ENCODE measurements at regions not wholly inside any gene's neighbourhood (a gene's known extent, or its start where the extent isn't known, plus 50 kb on each side); places are given as distances from the start of the nearest gene placed in this dataset.
A peak's percentile ranks its signal among the peaks of the same experiment; 100 is the strongest.
"Not testable (repeated sequence)": the region's sequence is repeated elsewhere in the genome, so short reads cannot be mapped to it uniquely, and the experiment has no call there.

DNA sequence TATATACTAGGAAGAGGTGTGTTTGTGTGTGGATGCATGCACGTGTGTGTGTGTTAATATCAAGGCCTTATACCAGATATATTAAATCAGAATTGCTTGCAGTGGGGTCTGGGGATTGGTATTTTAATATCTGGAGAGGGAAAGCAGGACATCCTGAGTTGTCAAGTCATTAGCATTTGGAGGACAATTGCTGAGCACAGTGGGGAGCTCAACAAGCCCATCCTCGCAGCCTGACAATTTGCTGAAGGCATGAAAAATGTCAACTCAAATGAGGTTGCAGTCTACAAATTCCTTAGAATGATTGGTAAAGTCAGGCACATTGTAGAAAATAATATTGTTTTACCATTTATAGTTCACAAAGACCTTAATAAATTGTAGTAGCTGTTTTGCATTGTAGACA, 627.4 kb downstream of the LRRC70 start:
- 0 to 50% (median 8%) methylated on average over 1 to 2 of the region's 2 CpGs; no CpG with 5 or more reads in 3 of the 10 experiments for WGBS, 10 experiments
- Histone ChIP-seq H3K4me3 (no peak overlapping the region), H3K4me1 (replicated peaks in 1 of 2) (peaks cover 7 to 19% of the 10 kb centered on the region in 2 donors), H3K27ac (no peak overlapping the region)
- ATAC-seq (replicated peaks in 6 of 8), result no peak
- in situ Hi-C loops (cut with MboI; ENCODE audit: low pct_unique_long_range_greater_than_20kb in 2 of 9, low sequenced_read_pairs in 9 of 9, unreplicated experiment in 9 of 9), result no loop called here

DNA sequence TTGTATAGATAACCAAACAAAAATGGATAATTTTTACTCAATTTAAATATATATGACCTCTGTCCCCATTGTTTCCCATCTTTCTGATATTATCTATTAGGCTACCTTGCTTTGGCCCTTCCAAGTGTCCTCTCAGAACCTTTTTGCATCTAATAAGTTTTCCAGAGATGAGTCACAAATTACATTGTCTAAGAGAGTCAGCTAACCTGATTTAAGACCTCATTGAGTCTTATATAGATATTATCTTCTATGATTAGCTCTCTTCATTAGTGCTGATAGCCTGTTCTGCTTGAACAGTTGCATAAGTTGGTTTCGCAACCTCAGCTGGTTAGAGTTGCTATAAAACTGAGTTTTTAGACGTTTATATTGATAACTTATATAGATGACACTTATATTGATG, 623.1 kb downstream of the LRRC70 start:
- no peak overlapping the region for H3K4me3 ChIP-seq
- 4 to 86% (median 50%) methylated on average over 1 to 2 of the region's 2 CpGs; no CpG with 5 or more reads in 1 of the 10 experiments for WGBS, 10 experiments
- H3K4me1 ChIP-seq (replicated peaks in 1 of 2), result peaks cover 5 to 8% of the 10 kb centered on the region in 2 donors
- in situ Hi-C loops (cut with MboI; ENCODE audit: low pct_unique_long_range_greater_than_20kb in 2 of 9, low sequenced_read_pairs in 9 of 9, unreplicated experiment in 9 of 9), result no loop called here
- no peak overlapping the region for H3K27ac ChIP-seq
- ATAC-seq (replicated peaks in 6 of 8), result peak in 2 of 8 experiments; percentile 22 to 31

DNA sequence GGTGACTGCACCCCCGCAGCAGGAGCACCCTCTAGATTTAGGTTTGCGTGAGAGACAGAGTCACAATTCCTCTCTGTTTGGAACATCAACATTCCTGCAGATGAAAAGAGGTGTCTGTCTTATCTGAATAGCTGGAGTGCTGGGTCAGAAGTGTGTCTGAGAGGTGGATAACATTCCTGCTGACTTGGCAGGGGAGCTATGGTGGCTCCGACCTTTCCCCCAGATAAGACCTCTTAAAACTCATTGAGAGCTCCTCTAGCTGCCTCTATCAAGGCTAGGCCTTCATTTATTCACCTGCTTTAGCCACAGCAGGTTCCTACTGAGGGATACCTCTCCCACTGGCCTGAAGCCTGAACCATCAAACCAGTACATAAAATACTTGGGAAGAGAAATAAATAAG, 615.5 kb downstream of the LRRC70 start:
- in situ Hi-C loops (cut with MboI; ENCODE audit: low pct_unique_long_range_greater_than_20kb in 2 of 9, low sequenced_read_pairs in 9 of 9, unreplicated experiment in 9 of 9), result no loop called here
- 22 to 88% (median 70%) methylated on average over 1 to 2 of the region's 3 CpGs; no CpG with 5 or more reads in 6 of the 10 experiments for WGBS, 10 experiments
- Histone ChIP-seq H3K4me1 (replicated peaks in 1 of 2) (no peaks in the 10 kb centered on the region), H3K4me3 (no peak overlapping the region), H3K27ac (no peak overlapping the region)
- ATAC-seq (replicated peaks in 6 of 8), result no peak

DNA sequence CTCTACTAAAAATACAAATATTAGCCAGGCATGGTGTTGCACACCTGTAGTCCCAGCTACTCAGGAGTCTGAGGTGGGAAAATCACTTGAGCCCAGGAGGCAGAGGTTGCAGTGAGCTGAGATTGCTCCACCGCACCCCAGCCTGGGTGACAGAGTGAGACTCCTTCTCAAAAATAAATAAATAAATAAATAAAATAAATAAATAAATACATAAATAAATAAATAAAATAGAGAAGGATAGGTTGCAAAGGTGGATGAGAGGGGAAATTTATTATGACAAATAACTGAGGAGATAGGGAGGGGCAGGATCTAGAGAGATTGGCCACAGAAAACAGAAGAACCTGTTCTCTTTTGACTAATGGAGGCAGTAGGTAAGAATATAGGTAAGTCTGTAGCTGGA, 601.6 kb downstream of the LRRC70 start:
- H3K27ac ChIP-seq; H3K4me3 ChIP-seq; H3K4me1 ChIP-seq (replicated peaks in 1 of 2); in situ Hi-C loops (cut with MboI; ENCODE audit: low pct_unique_long_range_greater_than_20kb in 2 of 9, low sequenced_read_pairs in 9 of 9, unreplicated experiment in 9 of 9); ATAC-seq (replicated peaks in 6 of 8): not testable (repeated sequence)
- 0 to 100% (median 90%) methylated on average over 1 of the region's 1 CpG; no CpG with 5 or more reads in 3 of the 10 experiments for WGBS, 10 experiments

DNA sequence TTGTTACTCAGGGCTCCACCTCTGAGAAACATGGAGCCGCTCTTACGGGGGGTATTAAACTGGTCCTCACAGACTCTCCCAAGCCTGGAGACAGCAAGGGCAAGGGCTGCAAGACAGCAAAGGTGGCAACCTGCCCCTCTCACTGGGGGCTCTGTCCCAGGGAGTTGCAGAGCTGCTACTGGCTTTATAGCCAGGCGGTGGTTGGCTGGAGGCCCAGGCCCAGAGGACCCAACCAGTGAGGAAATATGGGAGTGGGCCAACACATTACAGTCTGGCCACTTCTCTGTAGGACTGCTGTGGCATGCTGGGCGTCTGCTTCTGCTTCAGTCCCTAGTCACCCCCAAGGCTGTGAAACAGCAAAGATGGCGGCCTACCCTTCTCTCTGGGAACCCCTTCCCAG, 597.2 kb downstream of the LRRC70 start:
- in situ Hi-C loops (cut with MboI; ENCODE audit: low pct_unique_long_range_greater_than_20kb in 2 of 9, low sequenced_read_pairs in 9 of 9, unreplicated experiment in 9 of 9), result no loop called here
- no peak overlapping the region for H3K4me3 ChIP-seq
- no peak for ATAC-seq (replicated peaks in 6 of 8)
- H3K4me1 ChIP-seq (replicated peaks in 1 of 2), result no peaks in the 10 kb centered on the region
- WGBS, 10 experiments, result 92 to 100% methylated on average over 1 to 2 of the region's 5 CpGs; no CpG with 5 or more reads in 8 of the 10 experiments
- no peak overlapping the region for H3K27ac ChIP-seq

DNA sequence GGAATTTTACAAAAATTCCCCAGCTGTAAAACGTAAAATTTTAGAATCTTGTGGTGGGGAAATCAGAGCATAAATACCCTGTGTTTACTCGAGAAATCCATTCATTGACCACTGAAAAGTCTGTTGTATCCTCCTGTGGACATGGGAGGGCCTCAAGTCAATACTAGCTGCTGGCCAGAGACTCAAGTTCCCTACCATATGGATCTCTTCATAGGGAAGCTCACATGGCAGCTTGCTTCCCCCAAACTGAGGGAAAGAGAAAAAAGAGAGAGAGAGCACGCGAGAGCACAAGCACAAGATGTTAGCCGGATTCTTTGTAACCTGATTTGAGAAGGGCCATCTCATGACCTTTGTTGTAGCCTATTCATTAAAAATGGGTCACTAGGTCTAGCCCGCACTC, 591.9 kb downstream of the LRRC70 start:
- H3K4me1 ChIP-seq (replicated peaks in 1 of 2), result peaks cover 4 to 5% of the 10 kb centered on the region in 2 donors
- ATAC-seq (replicated peaks in 6 of 8), result no peak
- 14 to 87% (median 55%) methylated on average over 1 to 6 of the region's 6 CpGs for WGBS, 10 experiments
- in situ Hi-C loops (cut with MboI; ENCODE audit: low pct_unique_long_range_greater_than_20kb in 2 of 9, low sequenced_read_pairs in 9 of 9, unreplicated experiment in 9 of 9), result no loop called here
- H3K4me3 ChIP-seq, result no peak overlapping the region
- H3K27ac ChIP-seq, result no peak overlapping the region

DNA sequence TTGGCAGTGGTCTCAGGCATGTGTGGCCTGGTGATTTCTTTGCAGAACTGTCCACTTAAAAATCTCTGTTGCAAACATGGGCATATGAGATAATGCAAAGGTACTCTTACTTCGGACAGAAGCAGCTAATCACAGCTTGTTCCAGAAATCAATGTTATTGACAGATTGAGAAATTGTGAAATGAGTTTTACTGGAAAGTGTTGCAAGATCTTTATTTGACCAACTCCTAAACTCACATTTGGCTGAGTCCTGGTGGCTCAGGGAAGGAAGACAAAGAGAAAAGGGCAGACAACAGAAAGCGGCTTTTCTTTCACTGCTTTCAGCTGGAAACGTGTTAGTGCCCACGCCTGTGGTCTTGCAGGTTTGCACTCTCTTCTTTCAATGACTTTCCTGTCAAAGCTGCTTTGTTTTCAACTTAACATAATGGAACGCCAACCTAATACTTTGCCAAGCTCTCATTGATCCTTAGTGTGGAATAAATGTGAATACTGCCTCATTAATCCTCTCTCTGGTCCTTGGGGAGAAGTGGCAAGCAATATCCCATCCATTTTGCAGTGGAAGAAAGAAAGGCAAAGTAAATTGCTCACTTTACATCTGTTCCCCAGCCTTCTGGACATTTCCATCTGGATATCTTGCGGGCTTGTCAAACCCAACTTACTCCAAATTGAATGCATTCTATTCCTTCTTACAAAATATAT, 586.4 kb downstream of the LRRC70 start:
- Histone ChIP-seq H3K4me3 (no peak overlapping the region), H3K27ac (no peak overlapping the region), H3K4me1 (replicated peaks in 1 of 2) (peaks cover 8 to 19% of the 10 kb centered on the region in 2 donors)
- peak in 4 of 8 experiments; percentile 16 to 65 (median 35) for ATAC-seq (replicated peaks in 6 of 8)
- in situ Hi-C loops (cut with MboI; ENCODE audit: low pct_unique_long_range_greater_than_20kb in 2 of 9, low sequenced_read_pairs in 9 of 9, unreplicated experiment in 9 of 9), result no loop called here
- WGBS, 10 experiments, result 0 to 80% (median 28%) methylated on average over 1 to 6 of the region's 6 CpGs; no CpG with 5 or more reads in 1 of the 10 experiments

DNA sequence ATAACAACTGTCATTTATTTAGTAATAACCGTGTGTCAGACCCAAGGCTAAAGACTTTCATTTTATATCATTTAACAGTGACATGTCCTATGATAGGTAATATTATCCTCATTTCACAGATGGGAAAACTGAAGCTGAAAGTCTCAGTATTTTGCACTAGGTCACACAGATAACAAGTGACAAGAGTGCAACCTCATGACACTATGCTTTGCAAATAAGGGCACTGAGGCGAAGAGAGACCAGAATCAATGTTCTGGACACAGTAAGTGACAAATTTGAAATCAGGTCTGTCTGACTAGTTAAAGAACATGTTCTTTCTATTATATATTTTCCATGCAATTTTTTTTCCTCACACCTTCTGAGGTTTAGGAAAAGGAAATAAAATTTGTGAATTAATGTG, 585.7 kb downstream of the LRRC70 start:
- Histone ChIP-seq H3K27ac (no peak overlapping the region), H3K4me3 (no peak overlapping the region), H3K4me1 (replicated peaks in 1 of 2) (peaks cover 8 to 19% of the 10 kb centered on the region in 2 donors)
- in situ Hi-C loops (cut with MboI; ENCODE audit: low pct_unique_long_range_greater_than_20kb in 2 of 9, low sequenced_read_pairs in 9 of 9, unreplicated experiment in 9 of 9), result no loop called here
- ATAC-seq (replicated peaks in 6 of 8), result no peak
- 0 to 100% (median 25%) methylated on average over 1 to 2 of the region's 2 CpGs; no CpG with 5 or more reads in 1 of the 10 experiments for WGBS, 10 experiments

DNA sequence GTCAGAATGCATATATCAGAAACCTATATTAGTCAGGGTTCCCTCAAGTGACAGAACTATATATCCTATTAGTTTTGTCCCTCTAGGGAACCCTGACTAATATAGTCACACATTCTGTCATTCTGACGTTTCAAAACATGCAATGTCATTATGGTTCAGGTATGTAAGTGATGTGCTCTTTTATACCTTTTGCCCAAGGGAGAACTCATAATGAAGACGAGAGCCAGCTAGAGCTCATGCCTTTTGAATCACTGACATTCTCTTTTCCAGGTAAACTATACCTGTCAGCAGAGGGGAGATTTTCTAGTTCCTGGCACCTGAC, 576.7 kb downstream of the LRRC70 start:
- ATAC-seq (replicated peaks in 6 of 8), result peak in 1 of 8 experiments; percentile 29
- 30 to 63% (median 48%) methylated on average over 1 to 2 of the region's 2 CpGs; no CpG with 5 or more reads in 6 of the 10 experiments for WGBS, 10 experiments
- Histone ChIP-seq H3K4me1 (replicated peaks in 1 of 2) (peaks cover 0 to 7% of the 10 kb centered on the region in 2 donors), H3K4me3 (no peak overlapping the region), H3K27ac (no peak overlapping the region)
- in situ Hi-C loops (cut with MboI; ENCODE audit: low pct_unique_long_range_greater_than_20kb in 2 of 9, low sequenced_read_pairs in 9 of 9, unreplicated experiment in 9 of 9), result no loop called here

DNA sequence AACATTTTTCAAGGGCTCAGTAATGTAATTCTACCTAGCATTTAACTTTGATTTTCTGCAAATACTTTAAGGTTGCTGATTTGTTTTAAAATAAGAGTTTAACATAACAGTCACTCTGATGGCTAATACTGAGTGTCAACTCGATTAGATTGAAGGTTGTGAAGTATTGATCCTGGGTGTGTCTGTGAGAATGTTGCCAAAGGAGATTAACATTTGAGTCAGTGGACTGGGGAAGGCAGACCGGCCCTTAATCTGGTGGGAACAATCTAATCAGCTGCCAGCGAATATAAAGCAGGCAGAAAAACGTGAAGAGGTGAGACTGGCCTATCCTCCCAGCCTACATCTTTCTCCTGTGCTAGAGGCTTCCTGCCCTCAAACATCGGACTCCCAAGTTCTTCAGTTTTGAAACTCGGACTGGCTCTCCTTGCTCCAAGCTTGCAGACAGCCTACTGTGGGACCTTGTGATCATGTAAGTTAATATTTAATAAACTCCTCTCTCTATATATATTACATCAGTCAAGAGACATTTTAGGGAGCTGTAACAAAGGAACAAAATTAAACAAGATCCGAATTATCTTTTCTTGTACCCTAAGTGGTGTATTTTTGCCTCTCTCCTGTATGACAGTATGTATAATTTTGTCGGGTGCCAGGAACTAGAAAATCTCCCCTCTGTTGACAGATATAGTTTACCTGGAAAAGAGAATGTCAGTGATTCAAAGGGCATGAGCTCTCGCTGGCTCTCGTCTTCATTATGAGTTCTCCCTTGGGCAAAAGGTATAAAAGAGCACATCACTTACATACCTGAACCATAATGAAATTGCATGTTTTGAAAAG, 576.1 kb downstream of the LRRC70 start:
- peaks cover 0 to 7% of the 10 kb centered on the region in 2 donors for H3K4me1 ChIP-seq (replicated peaks in 1 of 2)
- no peak overlapping the region for H3K4me3 ChIP-seq
- no peak for ATAC-seq (replicated peaks in 6 of 8)
- in situ Hi-C loops (cut with MboI; ENCODE audit: low pct_unique_long_range_greater_than_20kb in 2 of 9, low sequenced_read_pairs in 9 of 9, unreplicated experiment in 9 of 9), result no loop called here
- no peak overlapping the region for H3K27ac ChIP-seq
- 13 to 85% (median 72%) methylated on average over 2 to 10 of the region's 10 CpGs for WGBS, 10 experiments

DNA sequence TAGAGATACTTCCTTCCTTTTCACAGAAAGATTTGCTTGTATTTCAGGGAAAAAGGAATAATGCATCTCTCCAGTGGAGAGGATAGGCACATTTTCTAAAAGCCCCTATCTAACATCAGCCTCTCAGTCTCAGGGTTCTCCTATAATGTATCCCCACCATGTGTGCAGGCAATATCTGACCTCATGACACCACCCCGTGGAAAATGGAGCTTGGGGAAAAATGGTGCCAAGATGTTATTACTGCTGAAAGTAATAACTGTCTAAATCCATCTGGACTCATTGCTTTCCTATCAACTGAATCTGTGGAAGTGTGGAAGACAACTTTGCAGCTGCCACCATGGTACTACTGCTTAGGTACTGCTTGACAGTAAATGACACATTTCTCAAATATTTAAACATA, 574.3 kb downstream of the LRRC70 start:
- no peak overlapping the region for H3K4me3 ChIP-seq
- no peak for ATAC-seq (replicated peaks in 6 of 8)
- in situ Hi-C loops (cut with MboI; ENCODE audit: low pct_unique_long_range_greater_than_20kb in 2 of 9, low sequenced_read_pairs in 9 of 9, unreplicated experiment in 9 of 9), result no loop called here
- H3K27ac ChIP-seq, result no peak overlapping the region
- peaks cover 0 to 7% of the 10 kb centered on the region in 2 donors for H3K4me1 ChIP-seq (replicated peaks in 1 of 2)
- WGBS, 10 experiments, result 0 to 71% (median 50%) methylated on average over 1 of the region's 1 CpG; no CpG with 5 or more reads in 7 of the 10 experiments

DNA sequence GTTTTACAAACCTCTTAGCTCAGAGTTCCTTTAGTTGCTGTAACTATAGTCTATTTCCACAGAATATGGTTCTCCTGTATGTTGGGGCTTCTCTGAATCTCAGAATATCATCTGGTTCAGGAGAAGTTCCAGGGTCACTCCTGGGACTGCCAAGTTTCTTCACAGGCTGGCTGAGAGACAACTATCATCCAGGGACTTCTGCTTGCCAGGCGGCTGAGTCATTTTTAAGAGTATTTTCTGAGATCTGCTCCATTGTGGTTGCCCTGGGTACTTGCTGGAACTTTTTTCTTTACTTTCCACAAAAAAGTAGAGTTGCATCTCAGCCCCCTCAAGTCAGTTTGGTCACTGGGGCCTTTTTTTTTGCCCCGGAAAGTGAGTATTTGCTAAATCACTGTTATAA, 566.5 kb downstream of the LRRC70 start:
- 19 to 100% (median 80%) methylated on average over 1 to 2 of the region's 2 CpGs; no CpG with 5 or more reads in 5 of the 10 experiments for WGBS, 10 experiments
- no peak for ATAC-seq (replicated peaks in 6 of 8)
- Histone ChIP-seq H3K4me3 (no peak overlapping the region), H3K4me1 (replicated peaks in 1 of 2) (no peaks in the 10 kb centered on the region), H3K27ac (no peak overlapping the region)
- in situ Hi-C loops (cut with MboI; ENCODE audit: low pct_unique_long_range_greater_than_20kb in 2 of 9, low sequenced_read_pairs in 9 of 9, unreplicated experiment in 9 of 9), result no loop called here

DNA sequence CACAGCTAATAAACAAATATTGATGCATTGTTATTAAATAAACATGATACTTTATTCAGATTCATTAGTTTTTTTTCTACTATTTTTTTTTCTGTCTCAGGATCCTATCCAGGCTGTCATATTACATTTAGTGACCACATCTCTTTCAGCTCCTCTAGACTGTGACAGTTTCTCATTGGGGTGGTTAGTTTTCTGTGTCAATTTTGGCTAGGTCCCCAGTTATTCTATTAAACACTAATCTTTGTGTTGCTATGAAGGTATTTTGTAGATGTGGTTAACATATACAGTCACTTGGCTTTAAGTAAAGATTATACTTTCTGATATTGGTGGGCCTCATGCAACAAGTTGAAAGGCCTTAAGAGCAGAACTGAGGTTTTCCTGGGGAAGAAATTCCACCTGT, 563.0 kb downstream of the LRRC70 start:
- ATAC-seq (replicated peaks in 6 of 8), result no peak
- no peaks in the 10 kb centered on the region for H3K4me1 ChIP-seq (replicated peaks in 1 of 2)
- no peak overlapping the region for H3K27ac ChIP-seq
- no peak overlapping the region for H3K4me3 ChIP-seq
- in situ Hi-C loops (cut with MboI; ENCODE audit: low pct_unique_long_range_greater_than_20kb in 2 of 9, low sequenced_read_pairs in 9 of 9, unreplicated experiment in 9 of 9), result no loop called here
